Liver (tissue), 8 donors: ENCODE measurements at regions not wholly inside any gene's neighbourhood (a gene's known extent, or its start where the extent isn't known, plus 50 kb on each side); places are given as distances from the start of the nearest gene placed in this dataset.

Source experiments
- DNase-seq: peaks from one replicate; pipeline ENCODE4 v3.0.0-alpha.2; 2017; ENCODE audit warnings: low spot score
- H3K27ac ChIP-seq, 2 donors: one replicate each; pipeline ENCODE4 v1.7.0; 2013; ENCODE audit warnings: inconsistent platforms in 2 of 2, low read length in 2 of 2, control low read depth in 1 of 2, low read depth in 1 of 2, mild to moderate bottlenecking in 1 of 2
- H3K27me3 ChIP-seq, 4 donors: one replicate each; pipeline versions ENCODE4 v1.6.1 to v1.7.0; 2013; ENCODE audit warnings: low read length in 3 of 4, inconsistent platforms in 1 of 4, mild to moderate bottlenecking in 1 of 4, moderate library complexity in 1 of 4; ENCODE audit not compliant: control insufficient read depth in 4 of 4, insufficient read depth in 4 of 4
- H3K36me3 ChIP-seq, 4 donors: one replicate each; pipeline versions ENCODE4 v1.6.1 to v1.7.0; 2013; ENCODE audit warnings: low read length in 3 of 4, mild to moderate bottlenecking in 3 of 4, low read depth in 1 of 4, moderate library complexity in 1 of 4; ENCODE audit not compliant: control insufficient read depth in 4 of 4, insufficient read depth in 3 of 4
- H3K4me1 ChIP-seq, 4 donors: one replicate each; pipeline versions ENCODE4 v1.6.1 to v1.7.0; 2013; ENCODE audit warnings: low read length in 3 of 4, mild to moderate bottlenecking in 3 of 4, moderate library complexity in 1 of 4; ENCODE audit not compliant: control insufficient read depth in 4 of 4, insufficient read depth in 4 of 4
- H3K4me3 ChIP-seq, 3 donors: one replicate each; pipeline versions ENCODE4 v1.6.1 to v1.7.0; 2013; ENCODE audit warnings: low read length in 3 of 3, control low read depth in 1 of 3, low read depth in 1 of 3, mild to moderate bottlenecking in 1 of 3
- H3K9ac ChIP-seq, 2 donors: one replicate each; pipeline ENCODE4 v1.7.0; 2013; ENCODE audit warnings: low read length in 2 of 2, mild to moderate bottlenecking in 2 of 2, moderate library complexity in 2 of 2, control low read depth in 1 of 2, low read depth in 1 of 2
- H3K9me3 ChIP-seq, 4 donors: one replicate each; pipeline versions ENCODE4 v1.6.1 to v1.7.0; 2013; ENCODE audit warnings: low read length in 3 of 4; ENCODE audit not compliant: control insufficient read depth in 4 of 4
- EGR1 ChIP-seq, 2 donors: IDR thresholded peaks; 2 replicates each; pipeline ENCODE4 v1.6.1; 2016 to 2018; ENCODE audit warnings: antibody characterized with exemption in 2 of 2, low read depth in 2 of 2
- FOXA1 ChIP-seq: IDR thresholded peaks from 2 replicates; pipeline ENCODE4 v1.6.1; 2016; ENCODE audit warnings: antibody characterized with exemption
- FOXA2 ChIP-seq: IDR thresholded peaks from 2 replicates; pipeline ENCODE4 v1.6.1; 2016; ENCODE audit warnings: antibody characterized with exemption
- GABPA ChIP-seq, 2 donors: IDR thresholded peaks in 1 of 2; conservative IDR thresholded peaks in 1 of 2; 2 replicates each; pipeline ENCODE4 v1.6.1; 2016; ENCODE audit warnings: antibody characterized with exemption in 2 of 2, mild to moderate bottlenecking in 1 of 2, moderate library complexity in 1 of 2
- HNF4A ChIP-seq, 2 donors: conservative IDR thresholded peaks; 2 replicates each; pipeline ENCODE4 v1.6.1; 2016; ENCODE audit warnings: antibody characterized with exemption in 2 of 2, mild to moderate bottlenecking in 2 of 2
- HNF4G ChIP-seq: IDR thresholded peaks from 2 replicates; pipeline ENCODE4 v1.6.1; 2016; ENCODE audit warnings: antibody characterized with exemption
- JUND ChIP-seq, 2 donors: IDR thresholded peaks; 2 replicates each; pipeline ENCODE4 v1.6.1; 2016; ENCODE audit warnings: antibody characterized with exemption in 2 of 2
- NR2F2 ChIP-seq: IDR thresholded peaks from 2 replicates; pipeline ENCODE4 v1.6.1; 2016; ENCODE audit warnings: antibody characterized with exemption
- RAD21 ChIP-seq, 2 donors: IDR thresholded peaks; 2 replicates each; pipeline ENCODE4 v1.6.1; 2016; ENCODE audit warnings: antibody characterized with exemption in 2 of 2, mild to moderate bottlenecking in 2 of 2
- RXRA ChIP-seq, 2 donors: IDR thresholded peaks; 2 replicates each; pipeline ENCODE4 v1.6.1; 2017 to 2018; ENCODE audit warnings: antibody characterized with exemption in 2 of 2, mild to moderate bottlenecking in 1 of 2
- SP1 ChIP-seq: IDR thresholded peaks from 2 replicates; pipeline ENCODE4 v1.6.1; 2018; ENCODE audit warnings: antibody characterized with exemption, mild to moderate bottlenecking
- TAF1 ChIP-seq: conservative IDR thresholded peaks from 2 replicates; pipeline ENCODE4 v1.6.1; 2016; ENCODE audit warnings: antibody characterized with exemption, mild to moderate bottlenecking
- YY1 ChIP-seq: IDR thresholded peaks from 2 replicates; pipeline ENCODE4 v1.6.1; 2016; ENCODE audit warnings: antibody characterized with exemption, mild to moderate bottlenecking
- WGBS: extraction: QIAGEN DNeasy Blood & Tissue Kit; methylation state at CpG from one replicate; pipeline ENCODE4 v1.1.7; 2013; 5-methylcytosine and 5-hydroxymethylcytosine counted together
- TF ChIP-seq, protein P1 (sequence below): fragments of 150-350 bp; IDR thresholded peaks from 2 replicates; pipeline ENCODE4 v1.5.1; 2017; ENCODE audit warnings: improper control_type of control experiment, low read depth, low read length; ENCODE audit not compliant: missing input control
- TF ChIP-seq, protein P2 (sequence below): IDR thresholded peaks from 2 replicates; pipeline ENCODE4 v1.6.1; 2016; ENCODE audit warnings: antibody characterized with exemption
- TF ChIP-seq, protein P3 (sequence below): IDR thresholded peaks from 2 replicates; pipeline ENCODE4 v1.6.1; 2016; ENCODE audit warnings: antibody characterized with exemption, mild to moderate bottlenecking
- TF ChIP-seq, protein P4 (sequence below): IDR thresholded peaks from 2 replicates; pipeline ENCODE4 v1.6.1; 2016; ENCODE audit warnings: antibody characterized with exemption
- TF ChIP-seq, protein P5 (sequence below): IDR thresholded peaks from 2 replicates; pipeline ENCODE4 v1.6.1; 2016; ENCODE audit warnings: antibody characterized with exemption
- donor health status: healthy.
- donor health status: healthy.
- donor health status: healthy.
- donor health status: healthy.
- donor health status: healthy.

DNA sequence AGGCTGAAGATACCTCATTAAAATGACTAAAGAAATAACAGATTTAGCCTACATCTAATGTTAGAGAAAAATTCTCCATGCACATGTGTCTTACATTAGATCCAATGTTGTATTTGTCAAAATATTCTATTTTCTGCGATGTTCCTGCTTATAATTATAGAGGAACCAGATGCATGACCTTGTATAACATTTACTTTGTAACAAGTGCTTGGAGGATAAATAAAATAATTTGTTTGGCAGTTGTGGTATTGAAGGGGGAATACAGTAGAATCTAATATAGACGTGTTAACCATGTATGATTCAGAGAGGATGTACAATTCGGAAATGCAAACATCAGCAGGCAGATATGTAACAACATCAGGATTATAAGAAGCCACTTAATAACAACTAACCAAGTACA lies 922.2 kb downstream of the TUSC7 start:
- no peaks in the 10 kb centered on the region for H3K36me3 ChIP-seq
- H3K9me3 ChIP-seq = no peaks in the 10 kb centered on the region
- WGBS = 70% methylated on average over 3 of the region's 3 CpGs
- H3K27me3 ChIP-seq = peaks cover 0 to 3% (median 0%) of the 10 kb centered on the region in 4 donors
- TF ChIP-seq SP1 (no peak), RXRA (IDR thresholded peaks at IDR 0.05) (no peak), HNF4A (conservative IDR thresholded peaks at IDR 0.05) (no peak), FOXA2 (no peak), JUND (IDR thresholded peaks at IDR 0.05) (no peak), EGR1 (IDR thresholded peaks at IDR 0.05; ENCODE audit: low read depth in 2 of 2) (no peak), HNF4G (no peak), FOXA1 (no peak), GABPA (IDR thresholded peaks at IDR 0.05 in 1 of 2, conservative IDR thresholded peaks at IDR 0.05 in 1 of 2) (no peak), NR2F2 (no peak), RAD21 (IDR thresholded peaks at IDR 0.05) (no peak), TAF1 (no peak), YY1 (no peak)
- TF ChIP-seq, protein P1, sequence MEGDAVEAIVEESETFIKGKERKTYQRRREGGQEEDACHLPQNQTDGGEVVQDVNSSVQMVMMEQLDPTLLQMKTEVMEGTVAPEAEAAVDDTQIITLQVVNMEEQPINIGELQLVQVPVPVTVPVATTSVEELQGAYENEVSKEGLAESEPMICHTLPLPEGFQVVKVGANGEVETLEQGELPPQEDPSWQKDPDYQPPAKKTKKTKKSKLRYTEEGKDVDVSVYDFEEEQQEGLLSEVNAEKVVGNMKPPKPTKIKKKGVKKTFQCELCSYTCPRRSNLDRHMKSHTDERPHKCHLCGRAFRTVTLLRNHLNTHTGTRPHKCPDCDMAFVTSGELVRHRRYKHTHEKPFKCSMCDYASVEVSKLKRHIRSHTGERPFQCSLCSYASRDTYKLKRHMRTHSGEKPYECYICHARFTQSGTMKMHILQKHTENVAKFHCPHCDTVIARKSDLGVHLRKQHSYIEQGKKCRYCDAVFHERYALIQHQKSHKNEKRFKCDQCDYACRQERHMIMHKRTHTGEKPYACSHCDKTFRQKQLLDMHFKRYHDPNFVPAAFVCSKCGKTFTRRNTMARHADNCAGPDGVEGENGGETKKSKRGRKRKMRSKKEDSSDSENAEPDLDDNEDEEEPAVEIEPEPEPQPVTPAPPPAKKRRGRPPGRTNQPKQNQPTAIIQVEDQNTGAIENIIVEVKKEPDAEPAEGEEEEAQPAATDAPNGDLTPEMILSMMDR = no peak
- TF ChIP-seq, protein P2, sequence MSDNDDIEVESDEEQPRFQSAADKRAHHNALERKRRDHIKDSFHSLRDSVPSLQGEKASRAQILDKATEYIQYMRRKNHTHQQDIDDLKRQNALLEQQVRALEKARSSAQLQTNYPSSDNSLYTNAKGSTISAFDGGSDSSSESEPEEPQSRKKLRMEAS = no peak
- TF ChIP-seq, protein P3, sequence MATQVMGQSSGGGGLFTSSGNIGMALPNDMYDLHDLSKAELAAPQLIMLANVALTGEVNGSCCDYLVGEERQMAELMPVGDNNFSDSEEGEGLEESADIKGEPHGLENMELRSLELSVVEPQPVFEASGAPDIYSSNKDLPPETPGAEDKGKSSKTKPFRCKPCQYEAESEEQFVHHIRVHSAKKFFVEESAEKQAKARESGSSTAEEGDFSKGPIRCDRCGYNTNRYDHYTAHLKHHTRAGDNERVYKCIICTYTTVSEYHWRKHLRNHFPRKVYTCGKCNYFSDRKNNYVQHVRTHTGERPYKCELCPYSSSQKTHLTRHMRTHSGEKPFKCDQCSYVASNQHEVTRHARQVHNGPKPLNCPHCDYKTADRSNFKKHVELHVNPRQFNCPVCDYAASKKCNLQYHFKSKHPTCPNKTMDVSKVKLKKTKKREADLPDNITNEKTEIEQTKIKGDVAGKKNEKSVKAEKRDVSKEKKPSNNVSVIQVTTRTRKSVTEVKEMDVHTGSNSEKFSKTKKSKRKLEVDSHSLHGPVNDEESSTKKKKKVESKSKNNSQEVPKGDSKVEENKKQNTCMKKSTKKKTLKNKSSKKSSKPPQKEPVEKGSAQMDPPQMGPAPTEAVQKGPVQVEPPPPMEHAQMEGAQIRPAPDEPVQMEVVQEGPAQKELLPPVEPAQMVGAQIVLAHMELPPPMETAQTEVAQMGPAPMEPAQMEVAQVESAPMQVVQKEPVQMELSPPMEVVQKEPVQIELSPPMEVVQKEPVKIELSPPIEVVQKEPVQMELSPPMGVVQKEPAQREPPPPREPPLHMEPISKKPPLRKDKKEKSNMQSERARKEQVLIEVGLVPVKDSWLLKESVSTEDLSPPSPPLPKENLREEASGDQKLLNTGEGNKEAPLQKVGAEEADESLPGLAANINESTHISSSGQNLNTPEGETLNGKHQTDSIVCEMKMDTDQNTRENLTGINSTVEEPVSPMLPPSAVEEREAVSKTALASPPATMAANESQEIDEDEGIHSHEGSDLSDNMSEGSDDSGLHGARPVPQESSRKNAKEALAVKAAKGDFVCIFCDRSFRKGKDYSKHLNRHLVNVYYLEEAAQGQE = no peak
- TF ChIP-seq, protein P4, sequence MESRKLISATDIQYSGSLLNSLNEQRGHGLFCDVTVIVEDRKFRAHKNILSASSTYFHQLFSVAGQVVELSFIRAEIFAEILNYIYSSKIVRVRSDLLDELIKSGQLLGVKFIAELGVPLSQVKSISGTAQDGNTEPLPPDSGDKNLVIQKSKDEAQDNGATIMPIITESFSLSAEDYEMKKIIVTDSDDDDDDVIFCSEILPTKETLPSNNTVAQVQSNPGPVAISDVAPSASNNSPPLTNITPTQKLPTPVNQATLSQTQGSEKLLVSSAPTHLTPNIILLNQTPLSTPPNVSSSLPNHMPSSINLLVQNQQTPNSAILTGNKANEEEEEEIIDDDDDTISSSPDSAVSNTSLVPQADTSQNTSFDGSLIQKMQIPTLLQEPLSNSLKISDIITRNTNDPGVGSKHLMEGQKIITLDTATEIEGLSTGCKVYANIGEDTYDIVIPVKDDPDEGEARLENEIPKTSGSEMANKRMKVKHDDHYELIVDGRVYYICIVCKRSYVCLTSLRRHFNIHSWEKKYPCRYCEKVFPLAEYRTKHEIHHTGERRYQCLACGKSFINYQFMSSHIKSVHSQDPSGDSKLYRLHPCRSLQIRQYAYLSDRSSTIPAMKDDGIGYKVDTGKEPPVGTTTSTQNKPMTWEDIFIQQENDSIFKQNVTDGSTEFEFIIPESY = no peak
- TF ChIP-seq, protein P5, sequence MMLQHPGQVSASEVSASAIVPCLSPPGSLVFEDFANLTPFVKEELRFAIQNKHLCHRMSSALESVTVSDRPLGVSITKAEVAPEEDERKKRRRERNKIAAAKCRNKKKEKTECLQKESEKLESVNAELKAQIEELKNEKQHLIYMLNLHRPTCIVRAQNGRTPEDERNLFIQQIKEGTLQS = no peak
- H3K27ac ChIP-seq = no peak overlapping the region
- H3K4me1 ChIP-seq = no peaks in the 10 kb centered on the region
- no peak overlapping the region for H3K4me3 ChIP-seq
- H3K9ac ChIP-seq = no peak overlapping the region
- no peak for DNase-seq
